Transverse colon (tissue), 4 donors: ENCODE measurements at regions not wholly inside any gene's neighbourhood (a gene's known extent, or its start where the extent isn't known, plus 50 kb on each side); places are given as distances from the start of the nearest gene placed in this dataset.

Experiments
- DNase-seq: peaks from one replicate; pipeline ENCODE4 v3.0.0-alpha.2; 2019
- H3K27ac ChIP-seq, 4 donors: fragments of 200-600 bp; sonication (generic); 2 replicates each; pipeline ENCODE4 v1.5.1; 2016 to 2018; ENCODE audit warnings: inconsistent platforms in 4 of 4
- H3K27me3 ChIP-seq: fragments of 200-600 bp; sonication (generic); 2 replicates; pipeline ENCODE4 v1.5.1; 2017; ENCODE audit warnings: inconsistent platforms
- H3K36me3 ChIP-seq, 4 donors: fragments of 200-600 bp; sonication (generic); 2 replicates each; pipeline ENCODE4 v1.5.1; 2017 to 2019; ENCODE audit warnings: inconsistent platforms in 4 of 4
- H3K4me1 ChIP-seq, 4 donors: fragments of 200-600 bp; sonication (generic); 2 replicates each; pipeline ENCODE4 v1.5.1; 2017 to 2020; ENCODE audit warnings: inconsistent platforms in 4 of 4
- H3K4me3 ChIP-seq, 4 donors: fragments of 200-600 bp; sonication (generic); 1 replicate in 1 of 4; 2 replicates in 3 of 4; pipeline versions ENCODE4 v1.5.1 to v1.6.1; 2017 to 2019; ENCODE audit warnings: inconsistent platforms in 4 of 4
- H3K9me3 ChIP-seq, 2 donors: fragments of 200-600 bp; sonication (generic); 2 replicates each; pipeline ENCODE4 v1.5.1; 2017 to 2019; ENCODE audit warnings: inconsistent platforms in 2 of 2
- CTCF ChIP-seq, 5 experiments: fragments of 200-600 bp in 3 of 5; fragments of 450-650 bp in 2 of 5; sonication (generic) in 3 of 5; IDR thresholded peaks; 1 replicate in 2 of 5; 2 replicates in 3 of 5; pipeline ENCODE4 v1.5.1; 2016 to 2017; ENCODE audit warnings: antibody characterized with exemption in 5 of 5, inconsistent platforms in 3 of 5, mild to moderate bottlenecking in 2 of 5, moderate library complexity in 1 of 5
- EP300 ChIP-seq: sonication (generic); formaldehyde crosslinking; IDR thresholded peaks from one replicate; pipeline ENCODE4 v1.6.1; 2017; ENCODE audit warnings: antibody characterized with exemption, low read depth
- POLR2A ChIP-seq: fragments of 450-650 bp; IDR thresholded peaks from one replicate; pipeline ENCODE4 v1.6.1; 2016; ENCODE audit warnings: antibody characterized with exemption, mild to moderate bottlenecking, moderate library complexity
- POLR2AphosphoS5 ChIP-seq, 3 donors: sonication (generic); formaldehyde crosslinking; IDR thresholded peaks; one replicate each; pipeline ENCODE4 v1.6.1; 2016; ENCODE audit warnings: antibody characterized with exemption in 3 of 3
- WGBS, 2 donors: methylation state at CpG; one replicate each; pipeline ENCODE4 v1.1.5; 2018; ENCODE audit warnings: low coverage in 1 of 2; 5-methylcytosine and 5-hydroxymethylcytosine counted together
- in situ Hi-C, 4 donors: fragments of 200-750 bp; cut with MboI; loops; one replicate each; pipeline versions ENCODE4 v1.15.0 to v1.15.1; 2017; ENCODE audit warnings: low sequenced_read_pairs in 3 of 4, low pct_ligation_motif_present in 1 of 4, low pct_unique_long_range_greater_than_20kb in 1 of 4
- intact Hi-C: fragments of 100-400 bp; cut with DNase I; formaldehyde crosslinking; loops from one replicate; pipeline ENCODE4 v1.15.1; 2023; ENCODE audit warnings: low total_unique reads

GRCh38 chr3:83092521-83093221 lies 1331.2 kb upstream of the GBE1 start:
- no peak for TF ChIP-seq EP300
- TF ChIP-seq POLR2A: no peak
- TF ChIP-seq CTCF (IDR thresholded peaks at IDR 0.05): no peak
- TF ChIP-seq POLR2AphosphoS5 (IDR thresholded peaks at IDR 0.05): no peak
- no peak for DNase-seq
- Histone ChIP-seq H3K9me3 (no peaks in the 10 kb centered on the region), H3K27ac (no peak overlapping the region), H3K36me3 (no peaks in the 10 kb centered on the region), H3K4me3 (no peak overlapping the region), H3K27me3 (no peaks in the 10 kb centered on the region), H3K4me1 (no peaks in the 10 kb centered on the region)
- intact Hi-C loops (no loop called here), in situ Hi-C loops (no loop called here)
- WGBS, 2 donors: 44 to 50% methylated on average over 1 to 2 of the region's 2 CpGs

GRCh38 chr3:83076041-83076440 lies 1314.6 kb upstream of the GBE1 start:
- Histone ChIP-seq H3K4me3 (no peak overlapping the region), H3K27me3 (no peaks in the 10 kb centered on the region), H3K4me1 (no peaks in the 10 kb centered on the region), H3K36me3 (no peaks in the 10 kb centered on the region), H3K27ac (no peak overlapping the region), H3K9me3 (no peaks in the 10 kb centered on the region)
- in situ Hi-C loops (no loop called here), intact Hi-C loops (no loop called here)
- no peak for TF ChIP-seq POLR2A
- no peak for TF ChIP-seq POLR2AphosphoS5 (IDR thresholded peaks at IDR 0.05)
- TF ChIP-seq CTCF (IDR thresholded peaks at IDR 0.05): no peak
- no peak for TF ChIP-seq EP300
- WGBS, 2 donors: 72 to 74% methylated on average over 6 of the region's 6 CpGs
- DNase-seq: no peak

- in situ Hi-C loops (no loop called here), intact Hi-C loops (no loop called here)
- DNase-seq: no peak
- H3K9me3 ChIP-seq: no peaks in the 10 kb centered on the region
- H3K36me3 ChIP-seq: no peaks in the 10 kb centered on the region
- H3K4me3 ChIP-seq: no peak overlapping the region
- H3K27ac ChIP-seq: no peak overlapping the region
- no peak for TF ChIP-seq CTCF (IDR thresholded peaks at IDR 0.05)
- no peak for TF ChIP-seq POLR2A
- no peak for TF ChIP-seq EP300
- TF ChIP-seq POLR2AphosphoS5 (IDR thresholded peaks at IDR 0.05): no peak
- H3K4me1 ChIP-seq: no peaks in the 10 kb centered on the region
- H3K27me3 ChIP-seq: no peaks in the 10 kb centered on the region
Observed at GRCh38 chr3:83074485-83074884, 1313.0 kb upstream of the GBE1 start.

- Histone ChIP-seq H3K4me3 (no peak overlapping the region), H3K36me3 (no peaks in the 10 kb centered on the region), H3K9me3 (peaks cover 0 to 4% of the 10 kb centered on the region in 2 donors), H3K4me1 (no peaks in the 10 kb centered on the region), H3K27ac (no peak overlapping the region), H3K27me3 (no peaks in the 10 kb centered on the region)
- in situ Hi-C loops: no loop called here
- intact Hi-C loops: no loop called here
- DNase-seq: no peak
- TF ChIP-seq CTCF (IDR thresholded peaks at IDR 0.05): no peak
- TF ChIP-seq POLR2A: no peak
- no peak for TF ChIP-seq EP300
- no peak for TF ChIP-seq POLR2AphosphoS5 (IDR thresholded peaks at IDR 0.05)
- 50% methylated on average over 2 of the region's 2 CpGs; no CpG with 5 or more reads in 1 of the 2 donors for WGBS, 2 donors
Observed at GRCh38 chr3:83065851-83066460, 1304.5 kb upstream of the GBE1 start.
